HG02588 (cell line): ENCODE measurements at regions not wholly inside any gene's neighbourhood (a gene's known extent, or its start where the extent isn't known, plus 50 kb on each side); places are given as distances from the start of the nearest gene placed in this dataset.
"Not testable (repeated sequence)": the region's sequence is repeated elsewhere in the genome, so short reads cannot be mapped to it uniquely, and the experiment has no call there.

ENCODE experiments used
- ATAC-seq: cut with Tn5 transposase; IDR thresholded peaks from one replicate; pipeline ENCODE4 v1.9.1; 2021; ENCODE audit warnings: mild to moderate bottlenecking, moderate library complexity; ENCODE audit not compliant: unreplicated experiment

GRCh38 chr13:48879854-48880253 lies 95.9 kb upstream of the FNDC3A start:
- no peak for ATAC-seq

GRCh38 chr13:48883786-48884185 lies 91.9 kb upstream of the FNDC3A start:
- ATAC-seq = not testable (repeated sequence)

- ATAC-seq = no peak
Measured at GRCh38 chr13:48885027-48885395, 90.7 kb upstream of the FNDC3A start.

GRCh38 chr13:48888613-48889012 lies 87.1 kb upstream of the FNDC3A start:
- no peak for ATAC-seq

GRCh38 chr13:48890391-48890790 lies 85.3 kb upstream of the FNDC3A start:
- no peak for ATAC-seq

GRCh38 chr13:48891586-48891985 lies 84.1 kb upstream of the FNDC3A start:
- ATAC-seq = no peak

- ATAC-seq = peak; percentile 90
Measured at GRCh38 chr13:48892053-48892687, 83.5 kb upstream of the FNDC3A start.

GRCh38 chr13:48892688-48893075 lies 83.0 kb upstream of the FNDC3A start:
- no peak for ATAC-seq

GRCh38 chr13:48896312-48896711 lies 79.4 kb upstream of the FNDC3A start:
- no peak for ATAC-seq

- ATAC-seq = no peak
Measured at GRCh38 chr13:48901781-48902180, 73.9 kb upstream of the FNDC3A start.

GRCh38 chr13:48902368-48902767 lies 73.3 kb upstream of the FNDC3A start:
- ATAC-seq = no peak

- no peak for ATAC-seq
Measured at GRCh38 chr13:48904668-48905290, 70.9 kb upstream of the FNDC3A start.

- no peak for ATAC-seq
Measured at GRCh38 chr13:48906200-48906599, 69.5 kb upstream of the FNDC3A start.

- no peak for ATAC-seq
Measured at GRCh38 chr13:48908381-48909055, 67.2 kb upstream of the FNDC3A start.

- no peak for ATAC-seq
Measured at GRCh38 chr13:48909056-48909389, 66.7 kb upstream of the FNDC3A start.

- no peak for ATAC-seq
Measured at GRCh38 chr13:48910686-48911085, 65.0 kb upstream of the FNDC3A start.

- no peak for ATAC-seq
Measured at GRCh38 chr13:48919751-48920150, 56.0 kb upstream of the FNDC3A start.

GRCh38 chr13:48920730-48921129 lies 55.0 kb upstream of the FNDC3A start:
- no peak for ATAC-seq

GRCh38 chr13:48923376-48923775 lies 52.3 kb upstream of the FNDC3A start:
- ATAC-seq = no peak

GRCh38 chr13:48925001-48925400 lies 50.7 kb upstream of the FNDC3A start:
- no peak for ATAC-seq
